ENCODE measurements at regions not wholly inside any gene's neighbourhood (a gene's known extent, or its start where the extent isn't known, plus 50 kb on each side); places are given as distances from the start of the nearest gene placed in this dataset.

- H3K36me3 ChIP-seq (ENCODE audit: insufficient read depth, low read length) = no peaks in the 10 kb centered on the region
- TF ChIP-seq EZH2phosphoT487 (IDR thresholded peaks at IDR 0.05; ENCODE audit: borderline replicate concordance, low read depth, low read length) = no peak
- TF ChIP-seq CTCF (conservative IDR thresholded peaks at IDR 0.05; ENCODE audit: low read length) = no peak
- no peaks in the 10 kb centered on the region for H3K9me2 ChIP-seq (ENCODE audit: insufficient read depth, low read length)
- H4K20me1 ChIP-seq (ENCODE audit: insufficient read depth, low read length) = no peaks in the 10 kb centered on the region
- H2AFZ ChIP-seq (ENCODE audit: low read length) = no peak overlapping the region
- no peaks in the 10 kb centered on the region for H3K4me1 ChIP-seq (ENCODE audit: insufficient read depth, low read length, poor library complexity, severe bottlenecking)
- no peaks in the 10 kb centered on the region for H3K9me3 ChIP-seq (ENCODE audit: low read length)
- intact Hi-C loops (cut with micrococcal nuclease; ENCODE audit: unreplicated experiment) = no loop called here
- BruUV-seq (replicated peaks) = no TSS peak
- H3K4me3 ChIP-seq (ENCODE audit: low read depth, low read length, poor library complexity, severe bottlenecking) = no peak overlapping the region
- no peak overlapping the region for H3K27ac ChIP-seq (ENCODE audit: low read depth, low read length, poor library complexity, severe bottlenecking)
- POLR2A ChIA-PET = interaction anchor here (0.5 to 0.8 kb wide), 3 partner anchors 11 to 1413 kb away, joined by 3 to 4 read pairs (median 3); no protein-coding TSS in a partner anchor
- no peak overlapping the region for H3K4me2 ChIP-seq (ENCODE audit: low read length)
- no peaks in the 10 kb centered on the region for H3K79me2 ChIP-seq (ENCODE audit: insufficient read depth, low read depth, low read length)
- CTCF ChIA-PET (ENCODE audit: unreplicated experiment) = no interaction called here
- DNase-seq (ENCODE audit: low spot score) = no peak
These were observed 98.9 kb downstream of the MFAP3L start for GRCh38 chr4:169927280-169927679.

- BruUV-seq (replicated peaks) = no TSS peak
- POLR2A ChIA-PET = interaction anchor here (0.9 kb wide), 1 partner anchor 54 kb away, joined by 3 read pairs; no protein-coding TSS in a partner anchor
- intact Hi-C loops (cut with micrococcal nuclease; ENCODE audit: unreplicated experiment) = no loop called here
- H3K4me3 ChIP-seq (ENCODE audit: low read depth, low read length, poor library complexity, severe bottlenecking) = no peak overlapping the region
- no peak for DNase-seq (ENCODE audit: low spot score)
- no peaks in the 10 kb centered on the region for H3K79me2 ChIP-seq (ENCODE audit: insufficient read depth, low read depth, low read length)
- no peaks in the 10 kb centered on the region for H3K36me3 ChIP-seq (ENCODE audit: insufficient read depth, low read length)
- no peak overlapping the region for H2AFZ ChIP-seq (ENCODE audit: low read length)
- no peak overlapping the region for H3K27ac ChIP-seq (ENCODE audit: low read depth, low read length, poor library complexity, severe bottlenecking)
- CTCF ChIA-PET (ENCODE audit: unreplicated experiment) = no interaction called here
- H4K20me1 ChIP-seq (ENCODE audit: insufficient read depth, low read length) = no peaks in the 10 kb centered on the region
- TF ChIP-seq EZH2phosphoT487 (IDR thresholded peaks at IDR 0.05; ENCODE audit: borderline replicate concordance, low read depth, low read length) (no peak), CTCF (conservative IDR thresholded peaks at IDR 0.05; ENCODE audit: low read length) (no peak)
- H3K9me3 ChIP-seq (ENCODE audit: low read length) = no peaks in the 10 kb centered on the region
- H3K4me2 ChIP-seq (ENCODE audit: low read length) = no peak overlapping the region
- no peaks in the 10 kb centered on the region for H3K9me2 ChIP-seq (ENCODE audit: insufficient read depth, low read length)
- no peaks in the 10 kb centered on the region for H3K4me1 ChIP-seq (ENCODE audit: insufficient read depth, low read length, poor library complexity, severe bottlenecking)
These were observed 100.5 kb downstream of the MFAP3L start for GRCh38 chr4:169925678-169926077.

DNA sequence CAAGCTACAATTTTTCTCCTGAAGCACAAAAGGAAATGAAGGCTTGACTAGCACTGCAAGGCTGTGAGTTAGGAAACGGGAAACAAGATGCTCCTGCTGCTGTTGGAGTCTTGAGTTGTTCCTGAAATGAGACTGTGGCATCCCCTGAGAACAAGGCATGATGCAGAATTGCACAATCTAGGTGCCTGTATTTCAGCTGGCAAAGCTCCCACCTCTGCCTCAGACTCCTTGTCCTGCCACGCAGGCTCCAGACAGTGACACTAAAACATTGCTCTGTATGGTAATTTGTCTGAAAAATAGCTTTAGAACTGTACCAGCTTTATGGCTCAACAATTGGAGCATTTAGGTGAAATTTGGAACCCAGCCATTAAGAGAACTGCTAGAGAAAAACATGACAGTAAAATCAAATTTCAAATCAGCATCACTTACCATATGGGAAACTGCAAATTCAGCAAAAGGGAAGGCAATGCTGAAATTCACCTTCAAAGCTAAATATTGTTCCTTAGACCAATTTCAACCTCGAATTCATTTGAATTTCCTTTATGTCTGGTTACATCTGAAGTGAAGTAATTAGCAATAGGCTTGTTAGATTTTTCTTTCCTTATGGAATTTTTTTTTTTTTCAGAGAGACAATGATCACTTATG lies 103.4 kb downstream of the MFAP3L start:
- Histone ChIP-seq H3K4me3 (ENCODE audit: low read depth, low read length, poor library complexity, severe bottlenecking) (no peak overlapping the region), H3K4me2 (ENCODE audit: low read length) (no peak overlapping the region), H4K20me1 (ENCODE audit: insufficient read depth, low read length) (no peaks in the 10 kb centered on the region), H2AFZ (ENCODE audit: low read length) (no peak overlapping the region), H3K36me3 (ENCODE audit: insufficient read depth, low read length) (no peaks in the 10 kb centered on the region), H3K79me2 (ENCODE audit: insufficient read depth, low read depth, low read length) (no peaks in the 10 kb centered on the region), H3K27ac (ENCODE audit: low read depth, low read length, poor library complexity, severe bottlenecking) (no peak overlapping the region), H3K9me2 (ENCODE audit: insufficient read depth, low read length) (no peaks in the 10 kb centered on the region), H3K9me3 (ENCODE audit: low read length) (no peaks in the 10 kb centered on the region), H3K4me1 (ENCODE audit: insufficient read depth, low read length, poor library complexity, severe bottlenecking) (no peaks in the 10 kb centered on the region)
- ChIA-PET POLR2A (interaction anchor here (0.8 kb wide), 1 partner anchor 105 kb away, joined by 3 read pairs; no protein-coding TSS in a partner anchor), CTCF (ENCODE audit: unreplicated experiment) (no interaction called here)
- DNase-seq (ENCODE audit: low spot score) = no peak
- BruUV-seq (replicated peaks) = no TSS peak
- TF ChIP-seq EZH2phosphoT487 (IDR thresholded peaks at IDR 0.05; ENCODE audit: borderline replicate concordance, low read depth, low read length) (no peak), CTCF (conservative IDR thresholded peaks at IDR 0.05; ENCODE audit: low read length) (no peak)
- intact Hi-C loops (cut with micrococcal nuclease; ENCODE audit: unreplicated experiment) = no loop called here

Data from OCI-LY7 (cell line).